Fibroblast of lung (primary cell): ENCODE measurements at regions not wholly inside any gene's neighbourhood (a gene's known extent, or its start where the extent isn't known, plus 50 kb on each side); places are given as distances from the start of the nearest gene placed in this dataset.

Source experiments
- EZH2 ChIP-seq: IDR thresholded peaks from 2 replicates; pipeline ENCODE4 v1.5.1; 2012; ENCODE audit warnings: low read length, control low read depth, mild to moderate bottlenecking; ENCODE audit errors: missing control alignments
- TF ChIP-seq, protein P1 (sequence below), 2 donors: IDR thresholded peaks in 1 of 2; conservative IDR thresholded peaks in 1 of 2; 1 replicate in 1 of 2; 2 replicates in 1 of 2; pipeline ENCODE4 v1.5.1; 2011 to 2012; ENCODE audit warnings: low read length in 2 of 2, control low read depth in 1 of 2, inconsistent platforms in 1 of 2, low read depth in 1 of 2, mild to moderate bottlenecking in 1 of 2

GRCh38 chr20:48325656-48326433, 502.0 kb downstream of the PREX1 start:
- TF ChIP-seq, protein P1, sequence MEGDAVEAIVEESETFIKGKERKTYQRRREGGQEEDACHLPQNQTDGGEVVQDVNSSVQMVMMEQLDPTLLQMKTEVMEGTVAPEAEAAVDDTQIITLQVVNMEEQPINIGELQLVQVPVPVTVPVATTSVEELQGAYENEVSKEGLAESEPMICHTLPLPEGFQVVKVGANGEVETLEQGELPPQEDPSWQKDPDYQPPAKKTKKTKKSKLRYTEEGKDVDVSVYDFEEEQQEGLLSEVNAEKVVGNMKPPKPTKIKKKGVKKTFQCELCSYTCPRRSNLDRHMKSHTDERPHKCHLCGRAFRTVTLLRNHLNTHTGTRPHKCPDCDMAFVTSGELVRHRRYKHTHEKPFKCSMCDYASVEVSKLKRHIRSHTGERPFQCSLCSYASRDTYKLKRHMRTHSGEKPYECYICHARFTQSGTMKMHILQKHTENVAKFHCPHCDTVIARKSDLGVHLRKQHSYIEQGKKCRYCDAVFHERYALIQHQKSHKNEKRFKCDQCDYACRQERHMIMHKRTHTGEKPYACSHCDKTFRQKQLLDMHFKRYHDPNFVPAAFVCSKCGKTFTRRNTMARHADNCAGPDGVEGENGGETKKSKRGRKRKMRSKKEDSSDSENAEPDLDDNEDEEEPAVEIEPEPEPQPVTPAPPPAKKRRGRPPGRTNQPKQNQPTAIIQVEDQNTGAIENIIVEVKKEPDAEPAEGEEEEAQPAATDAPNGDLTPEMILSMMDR (conservative IDR thresholded peaks at IDR 0.05 in 1 of 2, IDR thresholded peaks at IDR 0.05 in 1 of 2; ENCODE audit: low read depth in 1 of 2, low read length in 2 of 2) = no peak
- no peak for TF ChIP-seq EZH2
